Heart left ventricle (tissue), 16 donors: ENCODE measurements at regions not wholly inside any gene's neighbourhood (a gene's known extent, or its start where the extent isn't known, plus 50 kb on each side); places are given as distances from the start of the nearest gene placed in this dataset.

Experiments used
- ATAC-seq, 4 donors: fragments of 200-7000 bp; cut with Tn5 transposase; one replicate each; pipeline ENCODE4 v1.9.1; 2020 to 2022; ENCODE audit warnings: moderate library complexity in 4 of 4, mild to moderate bottlenecking in 3 of 4, moderate number of reproducible peaks in 1 of 4
- DNase-seq, 5 donors: peaks; one replicate each; pipeline ENCODE4 v3.0.0-alpha.2; 2020
- H3K27ac ChIP-seq, 12 donors: fragments of 200-600 bp; sonication (generic) in 4 of 12; one replicate each; pipeline versions ENCODE4 v1.5.0 to v1.8.0; 2016 to 2022; ENCODE audit warnings: mild to moderate bottlenecking in 2 of 12
- H3K27me3 ChIP-seq, 9 donors: fragments of 200-600 bp; sonication (generic) in 2 of 9; one replicate each; pipeline versions ENCODE4 v1.5.1 to v1.8.0; 2016 to 2022; ENCODE audit warnings: mild to moderate bottlenecking in 3 of 9
- H3K36me3 ChIP-seq, 9 donors: fragments of 200-600 bp; sonication (generic) in 2 of 9; one replicate each; pipeline versions ENCODE4 v1.5.0 to v1.8.0; 2018 to 2022; ENCODE audit warnings: mild to moderate bottlenecking in 2 of 9
- H3K4me1 ChIP-seq, 12 donors: fragments of 200-600 bp; sonication (generic) in 4 of 12; one replicate each; pipeline versions ENCODE4 v1.5.0 to v1.8.0; 2016 to 2022; ENCODE audit warnings: mild to moderate bottlenecking in 3 of 12
- H3K4me3 ChIP-seq, 12 donors: fragments of 200-600 bp; sonication (generic) in 4 of 12; one replicate each; pipeline versions ENCODE4 v1.5.0 to v1.8.0; 2017 to 2022; ENCODE audit warnings: mild to moderate bottlenecking in 9 of 12, moderate library complexity in 4 of 12
- H3K9me3 ChIP-seq, 12 donors: fragments of 200-600 bp; sonication (generic) in 4 of 12; one replicate each; pipeline versions ENCODE4 v1.5.0 to v1.8.0; 2016 to 2022; ENCODE audit warnings: mild to moderate bottlenecking in 1 of 12
- CTCF ChIP-seq, 12 donors: fragments of 200-600 bp; sonication (generic) in 4 of 12; IDR thresholded peaks; one replicate each; pipeline versions ENCODE4 v1.5.0 to v1.8.0; 2018 to 2022; ENCODE audit warnings: antibody characterized with exemption in 12 of 12, mild to moderate bottlenecking in 5 of 12
- POLR2A ChIP-seq, 2 donors: fragments of 450-650 bp; IDR thresholded peaks; one replicate each; pipeline ENCODE4 v1.6.1; 2017; ENCODE audit warnings: antibody characterized with exemption in 2 of 2, mild to moderate bottlenecking in 2 of 2, moderate library complexity in 2 of 2
- WGBS, 4 donors: extraction: QIAGEN DNeasy Blood & Tissue Kit in 2 of 4; methylation state at CpG; one replicate each; pipeline versions ENCODE4 v1.1.5 to v1.1.7; 2013 to 2018; 5-methylcytosine and 5-hydroxymethylcytosine counted together
- intact Hi-C, 10 donors: fragments of 100-400 bp; cut with DNase I; formaldehyde crosslinking; loops; one replicate each; pipeline versions ENCODE4 v1.11.1 to v1.14.2; 2022
- donor health status: ischemic (EF 13 %, LVEDD 7.1; RV severe dilation, severe dysfunction).
- donor health status: healthy with polysubstance abuse.
- donor health status: DM: no; HTN: yes; CAD: no.
- donor health status: DM: no; HTN: no; CAD: no.
- donor health status: ischemic (EF 25% LVEDD 6.9; RV normal size, moderate dysfunction).
- donor health status: ischemic (EF 25% LVEDD 5.7; RV mildly dilated, moderate dysfunction).
- donor health status: healthy.
- donor health status: DM: yes; HTN: yes; CAD: no.
- donor health status: ischemic (EF 35%, LVEDD 5.7; RV mildly dilated, moderate dysfunction).
- donor health status: nonischemic (EF 11% LVEDD 7.7; RV severe dilation, severe dysfunction).
- donor health status: DM: yes; HTN: yes; CAD: no.
- donor health status: PGD.
- donor health status: ischemic (EF 29% LVEDD 5.4; RV normal size, mild dysfunction).
- donor health status: nonischemic (EF 23%, LVEDD 6.1; RV moderate dilation, normal function).

- Histone ChIP-seq H3K36me3 (no peaks in the 10 kb centered on the region), H3K9me3 (no peaks in the 10 kb centered on the region), H3K27ac (no peak overlapping the region), H3K4me1 (peaks cover 0 to 11% (median 6%) of the 10 kb centered on the region in 12 donors), H3K4me3 (no peak overlapping the region), H3K27me3 (no peaks in the 10 kb centered on the region)
- DNase-seq: no peak
- TF ChIP-seq POLR2A (IDR thresholded peaks at IDR 0.05): no peak
- TF ChIP-seq CTCF (IDR thresholded peaks at IDR 0.05): no peak
- intact Hi-C loops: no loop called here
- ATAC-seq: no peak
- WGBS, 4 donors: 13 to 30% (median 16%) methylated on average over 2 of the region's 2 CpGs
Observed at GRCh38 chr21:28220680-28221079, 772.0 kb downstream of the LTN1 start.

- intact Hi-C loops: loop anchor here in 1 of 10 donors (10.0 kb wide), 1 partner anchor 112 kb away; no protein-coding TSS in a partner anchor
- TF ChIP-seq POLR2A (IDR thresholded peaks at IDR 0.05) (no peak), CTCF (IDR thresholded peaks at IDR 0.05) (no peak)
- no peaks in the 10 kb centered on the region for H3K9me3 ChIP-seq
- peaks cover 0 to 24% (median 13%) of the 10 kb centered on the region in 12 donors for H3K4me1 ChIP-seq
- H3K4me3 ChIP-seq: no peak overlapping the region
- DNase-seq (no peak), ATAC-seq (no peak)
- H3K27ac ChIP-seq: no peak overlapping the region
- WGBS, 4 donors: 38 to 100% (median 76%) methylated on average over 1 of the region's 1 CpG
- no peaks in the 10 kb centered on the region for H3K27me3 ChIP-seq
- H3K36me3 ChIP-seq: no peaks in the 10 kb centered on the region
Observed at GRCh38 chr21:28216976-28217523, 775.6 kb downstream of the LTN1 start.

GRCh38 chr21:28215214-28215954 lies 777.3 kb downstream of the LTN1 start:
- 35 to 47% (median 41%) methylated on average over 5 of the region's 5 CpGs for WGBS, 4 donors
- Histone ChIP-seq H3K4me1 (peaks cover 0 to 24% (median 11%) of the 10 kb centered on the region in 12 donors), H3K27me3 (no peaks in the 10 kb centered on the region), H3K9me3 (no peaks in the 10 kb centered on the region), H3K36me3 (no peaks in the 10 kb centered on the region), H3K27ac (peak overlapping the region; percentile 23 to 76 (median 62)), H3K4me3 (no peak overlapping the region)
- peak; percentile 95 to 99 (median 98) for ATAC-seq
- TF ChIP-seq CTCF (IDR thresholded peaks at IDR 0.05) (no peak), POLR2A (IDR thresholded peaks at IDR 0.05) (no peak)
- intact Hi-C loops: loop anchor here in 1 of 10 donors (10.0 kb wide), 1 partner anchor 111 kb away; no protein-coding TSS in a partner anchor
- DNase-seq: peak in 3 of 5 donors; percentile 31 to 47 (median 44)

GRCh38 chr21:28214786-28215185 lies 777.9 kb downstream of the LTN1 start:
- no peak overlapping the region for H3K4me3 ChIP-seq
- no peaks in the 10 kb centered on the region for H3K27me3 ChIP-seq
- peak in 1 of 4 donors; percentile 12 for ATAC-seq
- H3K9me3 ChIP-seq: no peaks in the 10 kb centered on the region
- no peak for DNase-seq
- no peaks in the 10 kb centered on the region for H3K36me3 ChIP-seq
- 82 to 91% (median 83%) methylated on average over 4 of the region's 4 CpGs for WGBS, 4 donors
- H3K4me1 ChIP-seq: peaks cover 0 to 24% (median 10%) of the 10 kb centered on the region in 12 donors
- no peak for TF ChIP-seq CTCF (IDR thresholded peaks at IDR 0.05)
- no peak for TF ChIP-seq POLR2A (IDR thresholded peaks at IDR 0.05)
- peak overlapping the region; percentile 23 to 76 (median 62) for H3K27ac ChIP-seq
- intact Hi-C loops: loop anchor here in 1 of 10 donors (10.0 kb wide), 1 partner anchor 110 kb away; no protein-coding TSS in a partner anchor
